ENCODE measurements at regions not wholly inside any gene's neighbourhood (a gene's known extent, or its start where the extent isn't known, plus 50 kb on each side); places are given as distances from the start of the nearest gene placed in this dataset.

DNA sequence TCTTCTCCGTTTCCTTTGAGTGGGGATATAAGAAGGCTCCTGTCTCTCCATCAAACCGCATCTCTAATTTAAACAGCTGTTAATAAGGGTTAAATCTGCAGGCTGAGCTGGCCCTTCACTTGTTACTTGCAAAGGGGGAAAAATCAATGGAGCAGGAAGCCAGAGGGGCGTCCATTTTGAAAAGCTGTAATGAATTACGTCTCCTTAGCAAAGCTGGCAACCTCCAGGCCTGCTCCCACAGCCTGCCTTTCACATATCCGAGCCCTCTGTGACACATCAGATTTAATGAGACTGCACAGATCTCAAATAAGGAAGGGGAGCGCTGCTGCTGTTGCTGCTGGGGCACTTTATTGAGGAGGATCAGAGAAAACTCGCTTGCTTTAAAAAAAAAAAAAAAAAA is 320.8 kb downstream of the BLID start:
- TF ChIP-seq, protein P1, sequence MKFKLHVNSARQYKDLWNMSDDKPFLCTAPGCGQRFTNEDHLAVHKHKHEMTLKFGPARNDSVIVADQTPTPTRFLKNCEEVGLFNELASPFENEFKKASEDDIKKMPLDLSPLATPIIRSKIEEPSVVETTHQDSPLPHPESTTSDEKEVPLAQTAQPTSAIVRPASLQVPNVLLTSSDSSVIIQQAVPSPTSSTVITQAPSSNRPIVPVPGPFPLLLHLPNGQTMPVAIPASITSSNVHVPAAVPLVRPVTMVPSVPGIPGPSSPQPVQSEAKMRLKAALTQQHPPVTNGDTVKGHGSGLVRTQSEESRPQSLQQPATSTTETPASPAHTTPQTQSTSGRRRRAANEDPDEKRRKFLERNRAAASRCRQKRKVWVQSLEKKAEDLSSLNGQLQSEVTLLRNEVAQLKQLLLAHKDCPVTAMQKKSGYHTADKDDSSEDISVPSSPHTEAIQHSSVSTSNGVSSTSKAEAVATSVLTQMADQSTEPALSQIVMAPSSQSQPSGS (CRISPR knock-in tag; IDR thresholded peaks at IDR 0.05): no peak
- TF ChIP-seq, protein P2, sequence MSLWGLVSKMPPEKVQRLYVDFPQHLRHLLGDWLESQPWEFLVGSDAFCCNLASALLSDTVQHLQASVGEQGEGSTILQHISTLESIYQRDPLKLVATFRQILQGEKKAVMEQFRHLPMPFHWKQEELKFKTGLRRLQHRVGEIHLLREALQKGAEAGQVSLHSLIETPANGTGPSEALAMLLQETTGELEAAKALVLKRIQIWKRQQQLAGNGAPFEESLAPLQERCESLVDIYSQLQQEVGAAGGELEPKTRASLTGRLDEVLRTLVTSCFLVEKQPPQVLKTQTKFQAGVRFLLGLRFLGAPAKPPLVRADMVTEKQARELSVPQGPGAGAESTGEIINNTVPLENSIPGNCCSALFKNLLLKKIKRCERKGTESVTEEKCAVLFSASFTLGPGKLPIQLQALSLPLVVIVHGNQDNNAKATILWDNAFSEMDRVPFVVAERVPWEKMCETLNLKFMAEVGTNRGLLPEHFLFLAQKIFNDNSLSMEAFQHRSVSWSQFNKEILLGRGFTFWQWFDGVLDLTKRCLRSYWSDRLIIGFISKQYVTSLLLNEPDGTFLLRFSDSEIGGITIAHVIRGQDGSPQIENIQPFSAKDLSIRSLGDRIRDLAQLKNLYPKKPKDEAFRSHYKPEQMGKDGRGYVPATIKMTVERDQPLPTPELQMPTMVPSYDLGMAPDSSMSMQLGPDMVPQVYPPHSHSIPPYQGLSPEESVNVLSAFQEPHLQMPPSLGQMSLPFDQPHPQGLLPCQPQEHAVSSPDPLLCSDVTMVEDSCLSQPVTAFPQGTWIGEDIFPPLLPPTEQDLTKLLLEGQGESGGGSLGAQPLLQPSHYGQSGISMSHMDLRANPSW (CRISPR knock-in tag; IDR thresholded peaks at IDR 0.05; ENCODE audit: borderline replicate concordance): no peak
- no peak for TF ChIP-seq CHD4 (IDR thresholded peaks at IDR 0.05; ENCODE audit: borderline replicate concordance, low read length)
- TF ChIP-seq TP53 (CRISPR knock-in tag; conservative IDR thresholded peaks at IDR 0.05): no peak
- TF ChIP-seq, protein P3, sequence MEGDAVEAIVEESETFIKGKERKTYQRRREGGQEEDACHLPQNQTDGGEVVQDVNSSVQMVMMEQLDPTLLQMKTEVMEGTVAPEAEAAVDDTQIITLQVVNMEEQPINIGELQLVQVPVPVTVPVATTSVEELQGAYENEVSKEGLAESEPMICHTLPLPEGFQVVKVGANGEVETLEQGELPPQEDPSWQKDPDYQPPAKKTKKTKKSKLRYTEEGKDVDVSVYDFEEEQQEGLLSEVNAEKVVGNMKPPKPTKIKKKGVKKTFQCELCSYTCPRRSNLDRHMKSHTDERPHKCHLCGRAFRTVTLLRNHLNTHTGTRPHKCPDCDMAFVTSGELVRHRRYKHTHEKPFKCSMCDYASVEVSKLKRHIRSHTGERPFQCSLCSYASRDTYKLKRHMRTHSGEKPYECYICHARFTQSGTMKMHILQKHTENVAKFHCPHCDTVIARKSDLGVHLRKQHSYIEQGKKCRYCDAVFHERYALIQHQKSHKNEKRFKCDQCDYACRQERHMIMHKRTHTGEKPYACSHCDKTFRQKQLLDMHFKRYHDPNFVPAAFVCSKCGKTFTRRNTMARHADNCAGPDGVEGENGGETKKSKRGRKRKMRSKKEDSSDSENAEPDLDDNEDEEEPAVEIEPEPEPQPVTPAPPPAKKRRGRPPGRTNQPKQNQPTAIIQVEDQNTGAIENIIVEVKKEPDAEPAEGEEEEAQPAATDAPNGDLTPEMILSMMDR (CRISPR knock-in tag; IDR thresholded peaks at IDR 0.05): no peak
- TF ChIP-seq SP1 (IDR thresholded peaks at IDR 0.05): no peak
- TF ChIP-seq SP1 (CRISPR knock-in tag; IDR thresholded peaks at IDR 0.05): no peak

Data from HepG2 (cell line).